HG03575 (cell line): ENCODE measurements at regions not wholly inside any gene's neighbourhood (a gene's known extent, or its start where the extent isn't known, plus 50 kb on each side); places are given as distances from the start of the nearest gene placed in this dataset.

Experiments
- ATAC-seq: cut with Tn5 transposase; IDR thresholded peaks from one replicate; pipeline ENCODE4 v1.9.1; 2021; ENCODE audit not compliant: unreplicated experiment, insufficient number of reproducible peaks, low FRiP score; ENCODE audit errors: extremely low read depth

DNA sequence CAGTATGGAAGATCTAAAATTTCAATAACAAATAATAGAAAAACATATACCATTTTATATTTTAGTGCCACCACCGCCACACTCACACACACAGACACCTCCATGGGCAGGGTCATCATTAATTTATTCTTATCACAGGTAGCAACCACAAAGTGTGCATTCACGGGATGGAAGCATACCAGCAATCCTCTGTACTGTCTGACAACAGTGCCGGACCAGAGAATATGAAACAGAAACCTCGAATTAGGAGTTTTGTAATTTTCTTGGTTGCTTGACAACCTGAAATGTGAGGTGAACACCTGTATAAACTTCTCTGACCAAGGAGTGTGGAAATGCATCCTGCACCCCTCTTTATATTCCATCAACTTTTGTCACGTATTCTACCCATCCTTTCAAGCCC, 213.9 kb upstream of the KCNIP4 start:
- ATAC-seq = no peak

DNA sequence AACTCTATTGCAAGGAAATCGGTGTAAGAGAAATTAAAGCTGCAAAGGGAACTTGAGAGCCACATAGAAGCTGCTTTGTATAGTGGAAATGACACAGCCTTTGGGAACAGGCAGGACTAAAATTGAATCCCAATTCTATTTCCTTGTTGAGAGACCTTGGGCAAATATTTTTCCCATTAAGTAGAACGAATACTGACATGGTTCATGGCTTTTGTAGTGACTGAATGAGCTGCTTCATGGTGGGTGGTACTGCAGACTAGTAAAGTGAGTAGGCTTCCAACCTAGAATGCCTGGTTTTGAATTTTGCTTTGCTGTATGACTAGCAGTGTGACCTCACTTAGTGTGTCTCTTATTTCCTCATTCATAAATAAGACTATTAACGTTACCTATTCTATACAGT, 182.2 kb upstream of the KCNIP4 start:
- ATAC-seq = no peak

DNA sequence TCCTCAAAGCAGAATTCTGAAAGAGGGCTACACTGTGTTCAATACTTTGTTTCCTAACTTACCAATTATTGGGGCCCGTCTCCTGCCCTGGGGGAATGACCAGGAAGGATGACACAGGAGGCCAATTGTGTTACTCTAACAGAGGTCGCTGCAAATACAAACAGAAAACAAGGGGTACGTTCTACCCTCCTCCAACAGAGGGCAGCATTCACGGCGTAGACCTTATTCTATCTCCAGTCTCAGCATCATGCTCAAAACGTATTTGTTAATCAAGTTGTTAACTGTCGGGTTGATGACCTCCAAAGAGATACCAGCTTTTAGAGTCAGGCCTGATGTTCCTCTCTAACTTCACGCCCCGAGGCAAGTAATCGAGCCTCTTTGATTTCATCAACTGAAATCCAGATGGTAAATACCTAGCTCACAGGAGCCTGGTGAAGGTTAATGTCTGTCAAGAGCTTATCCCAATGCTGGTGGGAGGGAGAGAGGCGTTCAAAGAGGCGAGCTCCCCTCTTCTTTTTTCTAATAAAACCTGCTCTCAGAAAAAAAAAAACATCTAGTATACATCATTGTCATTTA, 181.0 kb upstream of the KCNIP4 start:
- no peak for ATAC-seq

DNA sequence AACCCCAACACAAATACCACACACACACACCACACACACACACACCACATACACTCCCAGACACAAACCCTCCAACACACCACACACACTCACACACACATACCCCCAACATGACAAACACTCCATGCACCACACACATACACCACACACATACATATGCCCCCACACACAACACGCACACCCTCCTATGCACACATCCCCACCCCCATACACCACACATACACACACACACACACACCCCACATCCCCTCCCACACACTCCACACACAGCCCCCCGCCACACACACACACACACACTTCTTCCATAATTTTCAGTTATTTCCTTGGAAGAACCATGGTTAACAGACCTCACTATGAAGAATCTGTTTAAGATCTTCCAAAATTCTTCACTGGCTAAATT, 173.5 kb upstream of the KCNIP4 start:
- no peak for ATAC-seq

DNA sequence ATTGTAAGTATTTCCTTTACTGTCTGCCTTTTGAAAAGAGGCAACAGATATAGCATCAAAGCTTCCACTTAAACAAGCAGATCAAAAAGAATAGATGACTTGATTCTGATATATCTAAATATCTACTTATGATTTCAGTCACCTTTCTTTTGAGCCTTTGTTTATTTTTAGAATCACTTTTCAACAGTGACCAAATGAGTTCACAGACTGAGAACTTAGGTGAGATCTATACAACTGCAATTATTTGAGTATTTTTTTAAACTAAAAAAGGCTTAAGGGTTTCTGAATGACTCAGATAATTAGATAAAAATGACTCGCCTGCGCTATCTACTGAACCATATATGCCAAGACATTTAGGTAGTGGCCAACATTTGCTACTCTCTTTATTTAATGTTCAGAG, 166.7 kb upstream of the KCNIP4 start:
- no peak for ATAC-seq

DNA sequence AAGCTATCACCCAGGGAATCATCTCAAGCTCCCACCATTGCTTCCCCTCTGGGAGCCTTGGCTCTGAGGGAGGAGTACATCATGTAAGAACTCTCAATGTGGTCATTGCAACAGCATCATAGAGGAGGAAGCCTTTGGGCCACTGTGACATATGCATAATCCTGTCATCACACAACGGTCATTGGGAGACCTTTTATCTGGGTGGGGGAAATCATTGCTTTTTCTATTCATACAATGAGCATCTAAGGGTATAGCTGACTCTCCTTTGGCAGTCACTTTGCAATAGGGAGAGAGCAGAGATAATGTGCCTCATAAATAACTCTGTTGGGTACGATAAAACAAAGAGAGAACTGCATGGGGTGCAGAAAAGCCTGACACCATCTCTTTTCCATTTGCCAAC, 155.2 kb upstream of the KCNIP4 start:
- no peak for ATAC-seq

DNA sequence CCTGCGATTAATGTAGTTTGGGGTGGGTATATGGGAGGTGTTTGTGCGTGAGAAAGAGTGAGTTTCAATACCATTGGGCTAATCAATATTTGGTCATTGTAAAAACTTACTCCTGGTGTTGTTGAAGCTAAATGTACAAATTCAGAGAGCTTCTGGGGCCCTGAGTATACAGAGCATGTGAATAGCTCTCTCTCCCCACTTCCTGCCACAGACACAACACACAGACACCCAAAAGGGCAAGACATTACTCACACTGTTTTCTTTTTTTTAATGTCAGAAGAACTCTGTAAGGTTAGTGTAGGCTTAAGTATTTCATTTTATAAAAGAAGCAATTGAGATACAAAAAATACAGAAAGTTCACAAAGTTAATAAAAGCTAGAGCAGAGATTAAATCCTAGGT, 151.3 kb upstream of the KCNIP4 start:
- no peak for ATAC-seq

DNA sequence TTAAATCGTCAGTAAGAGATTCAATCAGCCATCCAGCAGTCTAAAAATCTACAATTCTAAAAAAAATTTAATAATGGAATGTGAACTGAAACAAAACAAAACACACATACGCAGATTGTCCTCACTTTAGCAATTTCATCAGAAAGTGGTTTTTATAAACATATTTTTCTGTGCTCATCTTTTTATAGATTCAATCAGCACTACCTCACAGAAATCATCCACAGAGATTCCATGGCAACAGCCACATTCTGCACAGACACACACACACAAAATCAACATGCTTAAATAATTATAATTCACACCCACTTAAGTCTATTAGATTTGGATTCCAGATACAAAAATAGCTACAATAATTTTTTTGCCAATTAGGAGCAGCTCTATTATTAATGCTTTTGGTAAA, 149.0 kb upstream of the KCNIP4 start:
- ATAC-seq = no peak

DNA sequence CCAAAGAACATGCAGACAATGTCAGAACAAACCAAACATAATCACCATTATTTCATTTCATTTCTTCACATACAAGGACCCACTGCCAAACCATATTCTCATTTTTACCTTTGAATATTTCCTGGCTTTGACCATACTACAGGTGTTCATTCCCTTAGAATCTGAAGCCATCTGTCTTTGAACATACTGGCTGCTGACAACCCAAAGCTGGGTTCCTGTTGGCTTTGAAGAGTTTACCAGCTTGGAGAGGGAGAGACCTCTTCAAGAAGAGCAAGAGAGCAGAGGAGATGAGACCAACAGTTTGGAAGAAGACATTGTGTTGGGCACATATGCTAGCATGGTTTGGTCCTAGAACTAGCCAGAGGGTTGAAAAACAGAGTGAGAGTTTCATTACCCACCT, 145.6 kb upstream of the KCNIP4 start:
- ATAC-seq = no peak

DNA sequence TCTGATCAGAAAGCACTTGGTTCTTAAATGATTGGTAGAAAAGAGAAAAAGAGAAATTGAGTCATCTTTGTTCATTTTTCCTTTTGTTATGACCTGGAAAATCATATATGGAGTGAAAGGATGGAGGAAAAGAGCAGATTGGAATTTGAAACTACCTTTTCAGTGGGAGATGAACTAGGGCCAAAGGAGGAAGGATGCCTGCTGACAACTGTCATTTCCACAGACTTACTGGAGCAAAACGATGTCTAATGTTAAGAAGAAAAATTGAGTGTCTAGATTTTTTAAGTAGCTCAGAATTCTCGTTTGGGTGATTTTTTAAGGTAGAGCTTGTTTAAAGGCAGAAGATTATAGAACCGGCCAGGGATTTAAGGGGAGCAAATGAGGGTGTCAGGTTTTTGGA, 144.6 kb upstream of the KCNIP4 start:
- ATAC-seq = no peak

DNA sequence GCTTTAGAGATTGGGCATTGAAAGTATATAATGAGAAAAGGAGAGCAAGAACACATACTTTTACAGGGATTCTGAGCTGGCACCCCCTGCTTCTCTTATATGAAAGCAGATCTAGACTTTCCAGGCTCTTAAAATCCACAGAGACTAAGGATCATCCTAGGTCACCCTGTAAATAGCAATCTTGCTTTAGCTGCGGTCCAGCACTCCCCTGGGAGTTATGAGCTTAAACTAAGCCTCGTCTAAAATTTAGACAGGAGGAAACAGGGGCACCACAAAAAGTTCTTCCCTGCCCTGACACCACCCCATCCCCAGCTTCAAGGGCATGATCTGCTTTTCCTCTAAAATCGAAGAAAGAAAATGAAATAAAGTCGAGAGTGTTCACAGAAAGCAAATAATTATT, 143.3 kb upstream of the KCNIP4 start:
- ATAC-seq = no peak

DNA sequence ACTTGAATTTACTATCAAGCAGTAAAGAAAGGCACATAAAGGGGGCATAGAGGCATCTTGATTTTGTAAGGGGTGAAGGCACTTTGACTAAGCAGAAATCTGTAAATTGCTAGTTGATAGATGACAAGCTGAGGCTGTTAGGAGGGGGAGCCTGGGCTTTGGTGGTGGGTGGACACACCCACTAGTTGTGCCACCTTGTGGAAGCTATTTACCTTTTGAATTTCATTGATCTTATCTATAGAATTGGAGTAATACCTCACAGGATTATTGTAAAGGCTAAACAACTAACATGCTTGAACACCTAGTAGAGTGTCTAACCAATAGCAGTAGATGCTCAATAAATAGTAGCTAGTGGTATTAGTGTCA, 142.8 kb upstream of the KCNIP4 start:
- no peak for ATAC-seq

DNA sequence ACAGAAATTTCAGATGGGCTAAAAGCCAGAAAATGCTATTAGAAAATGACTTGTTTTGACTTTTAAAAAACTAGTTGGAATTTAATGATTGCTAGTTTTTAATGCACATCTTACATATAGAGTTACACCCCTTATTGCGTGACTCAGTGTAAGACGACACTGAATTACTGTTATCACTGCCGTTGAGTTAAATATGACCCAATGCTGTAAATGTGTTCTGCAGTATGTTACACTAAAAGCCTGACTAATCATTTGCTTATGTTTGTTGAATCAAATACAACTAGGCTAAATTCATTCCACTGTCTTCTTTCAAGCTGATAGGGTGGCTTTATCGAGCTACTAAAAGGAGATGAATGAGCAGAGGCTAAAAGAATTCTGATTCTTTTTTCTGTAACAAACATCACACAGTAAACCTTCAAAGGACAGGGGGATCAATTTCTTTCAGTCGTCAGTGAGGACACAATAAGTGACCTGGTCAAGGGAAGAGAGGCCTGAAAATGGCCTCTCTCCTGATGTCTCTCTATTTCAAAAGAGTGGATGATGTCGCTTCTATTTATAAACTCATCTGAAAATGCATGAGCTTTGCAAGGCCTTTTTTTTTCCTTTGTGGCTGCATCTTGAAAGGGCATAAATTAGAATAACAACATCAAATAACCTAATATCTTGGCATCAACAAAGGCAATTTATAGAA, 142.2 kb upstream of the KCNIP4 start:
- no peak for ATAC-seq

DNA sequence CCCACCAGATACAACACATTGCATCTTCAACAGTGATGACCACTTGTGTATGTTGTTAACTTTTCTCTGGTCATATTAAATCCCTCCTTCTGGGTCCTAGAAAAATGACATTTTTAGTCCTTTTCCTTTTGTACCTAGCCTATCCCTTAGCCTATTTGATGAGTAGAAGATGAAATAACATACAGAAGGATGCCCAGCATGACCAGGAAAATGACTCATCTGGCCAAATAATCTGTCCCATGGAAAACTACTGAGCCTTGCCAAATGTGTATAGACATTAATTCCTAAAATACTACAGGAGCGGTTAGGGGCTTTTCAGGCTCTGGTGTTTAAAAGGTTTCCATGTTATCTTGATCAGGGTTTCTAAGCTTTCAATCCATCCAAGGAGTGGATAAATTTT, 129.0 kb upstream of the KCNIP4 start:
- ATAC-seq = no peak

DNA sequence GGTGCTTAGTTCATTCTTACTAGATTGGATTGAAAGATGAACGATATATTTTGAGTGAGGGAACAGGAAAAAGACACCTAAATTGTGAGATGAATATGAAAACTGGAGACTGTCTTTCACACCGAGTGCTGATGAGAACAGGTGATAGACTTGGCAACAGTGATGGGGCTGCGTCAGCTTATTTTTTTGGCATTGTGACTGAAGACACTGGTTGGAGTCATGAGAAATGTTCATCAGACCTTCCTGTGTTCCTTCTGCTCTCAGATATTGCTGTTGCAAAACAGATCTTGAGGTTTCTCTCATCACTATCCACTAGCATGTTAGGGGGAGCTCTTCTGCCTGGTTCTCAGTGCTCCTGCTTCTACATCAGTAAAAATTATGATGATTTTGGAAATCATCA, 124.2 kb upstream of the KCNIP4 start:
- no peak for ATAC-seq

DNA sequence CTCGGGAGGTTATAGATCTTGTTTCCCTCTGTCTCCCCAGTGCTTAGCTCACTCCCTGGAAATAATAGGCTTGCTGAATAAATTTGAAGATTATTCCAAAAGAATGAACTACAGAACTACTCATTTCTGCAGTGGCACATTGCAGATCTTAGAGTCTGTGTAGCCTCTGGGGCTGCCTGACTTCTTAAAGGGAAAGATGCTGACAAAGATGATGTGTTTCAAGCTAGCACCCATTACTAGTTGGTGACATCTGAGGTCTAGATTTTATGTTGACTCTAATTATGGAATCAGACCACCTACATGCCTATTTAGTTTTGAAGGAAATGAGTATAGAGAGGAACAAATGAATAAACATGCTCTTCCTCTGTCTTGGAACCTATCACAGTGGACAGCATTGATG, 123.7 kb upstream of the KCNIP4 start:
- no peak for ATAC-seq

DNA sequence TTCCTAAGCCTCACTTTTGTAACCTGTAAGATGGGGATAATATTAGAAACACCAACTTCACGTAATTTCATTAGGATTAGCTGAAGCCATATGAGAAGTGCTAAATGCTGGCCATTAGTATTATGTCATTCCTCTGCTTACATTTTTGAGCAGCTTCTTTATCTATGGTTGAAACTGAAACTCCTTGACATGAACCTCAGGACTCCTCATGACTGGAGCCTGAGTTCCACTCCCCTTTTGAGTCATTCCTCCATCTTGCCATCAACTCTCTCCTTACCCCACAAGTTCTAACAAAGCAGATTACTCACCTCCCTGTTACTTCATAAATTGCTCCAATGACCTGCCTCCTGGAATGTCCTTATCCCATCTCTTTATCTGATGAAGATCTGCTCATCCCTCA, 123.2 kb upstream of the KCNIP4 start:
- peak; percentile 72 for ATAC-seq

DNA sequence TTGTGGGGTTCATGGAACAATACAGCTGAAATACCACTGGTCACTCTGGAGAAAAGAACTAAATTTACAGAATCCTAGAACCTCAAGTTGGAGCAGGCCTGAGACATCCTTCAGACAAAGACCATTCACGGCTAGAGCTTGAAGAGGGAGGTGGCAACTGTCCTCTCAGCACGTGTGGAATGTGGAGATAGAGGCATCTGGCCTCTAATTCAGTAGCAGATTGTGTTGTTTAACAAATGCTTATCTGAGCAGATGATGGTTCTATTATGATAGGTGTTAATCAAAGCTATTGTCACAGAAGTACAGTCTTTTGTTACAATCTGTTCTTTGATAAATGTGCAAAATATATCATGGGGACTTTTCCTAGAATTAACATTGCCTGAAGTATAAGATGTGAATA, 121.7 kb upstream of the KCNIP4 start:
- ATAC-seq = no peak

DNA sequence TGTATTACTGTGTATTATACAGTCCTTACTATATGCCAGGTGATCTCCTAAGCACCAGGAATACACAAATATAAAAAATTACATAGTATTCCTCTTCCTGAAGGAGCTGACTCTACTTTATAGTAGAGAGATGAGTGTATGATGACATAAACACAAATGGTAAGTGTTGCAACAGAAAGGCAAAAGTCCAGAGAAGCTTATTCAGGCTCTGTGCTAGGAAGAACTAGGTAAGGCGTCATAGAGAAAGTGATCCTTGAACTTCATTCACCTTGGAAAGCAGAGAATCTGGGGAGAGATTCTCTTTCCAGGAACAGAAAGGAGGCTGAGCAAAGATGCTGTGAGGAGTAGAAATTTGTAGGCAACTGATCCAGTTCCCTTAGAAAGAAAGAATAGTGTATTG, 115.0 kb upstream of the KCNIP4 start:
- no peak for ATAC-seq

DNA sequence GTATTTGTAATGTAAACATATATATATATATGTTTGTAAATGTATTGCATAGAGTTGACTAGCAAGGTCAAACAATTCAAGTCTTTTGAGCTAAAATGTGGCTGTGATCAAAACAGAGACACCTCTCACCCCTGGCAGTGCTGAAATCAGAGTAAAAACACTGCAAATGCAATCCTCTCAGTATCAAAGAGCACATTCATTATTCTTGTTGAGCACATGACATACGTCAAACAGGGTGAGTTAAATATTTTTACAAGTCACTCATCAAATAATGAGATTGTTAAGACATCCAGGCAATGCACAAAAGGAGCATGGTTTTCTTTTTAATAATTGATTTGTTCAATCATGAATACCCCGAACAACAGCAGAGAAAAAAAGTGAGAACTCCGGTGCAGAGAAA, 114.1 kb upstream of the KCNIP4 start:
- no peak for ATAC-seq

DNA sequence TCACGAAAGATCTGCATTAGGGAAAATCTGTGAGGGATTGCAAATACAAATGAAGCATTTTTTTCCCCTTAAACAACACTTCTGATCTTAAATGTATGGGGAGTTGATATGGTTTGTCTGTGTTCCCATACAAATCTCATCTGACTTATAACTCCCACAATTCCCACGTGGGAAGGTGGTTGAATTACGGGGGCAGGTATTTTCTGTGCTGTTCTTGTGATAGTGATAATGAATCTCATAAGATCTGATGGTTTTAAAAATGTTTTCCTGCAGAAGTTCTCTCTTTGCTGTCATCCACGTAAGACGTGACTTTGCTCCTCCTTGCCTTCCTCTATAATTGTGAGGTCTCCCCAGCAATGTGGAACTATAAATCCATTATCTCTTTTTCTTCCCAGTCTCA, 107.4 kb upstream of the KCNIP4 start:
- no peak for ATAC-seq
